ENCODE measurements at regions not wholly inside any gene's neighbourhood (a gene's known extent, or its start where the extent isn't known, plus 50 kb on each side); places are given as distances from the start of the nearest gene placed in this dataset.

DNA sequence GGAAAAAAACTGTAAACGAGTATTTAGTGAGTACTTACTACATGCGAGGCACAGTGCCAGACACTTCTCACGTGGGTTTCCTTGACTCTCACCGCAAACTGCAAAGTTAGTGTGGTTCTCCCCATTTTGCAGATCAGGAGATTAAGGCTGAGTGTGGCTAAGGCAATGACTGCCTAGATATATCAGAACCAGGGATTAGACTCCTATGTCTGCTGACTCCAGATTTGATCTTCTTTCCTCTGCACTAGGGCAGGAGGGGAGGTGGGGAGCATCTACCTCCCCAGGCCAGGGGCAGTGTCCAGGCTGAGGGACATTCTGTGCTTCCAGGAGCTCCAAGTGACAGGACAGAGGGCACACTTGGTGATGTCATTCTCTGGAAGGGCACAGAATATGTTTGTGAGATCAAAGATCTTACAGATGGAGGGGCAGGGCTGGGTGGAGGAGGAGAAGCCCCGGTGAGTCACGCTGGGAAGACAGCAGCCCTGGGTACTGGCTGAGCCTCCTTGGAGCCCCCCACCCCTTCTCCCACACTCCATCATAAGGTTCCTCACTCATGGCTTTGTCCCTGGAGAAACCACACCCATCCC lies 92.4 kb downstream of the RHOB start (continued):
- TF ChIP-seq FOSL1 (IDR thresholded peaks at IDR 0.05; ENCODE audit: insufficient read depth, low read depth, low read length) (no peak), TEAD4 (IDR thresholded peaks at IDR 0.05; ENCODE audit: low read depth, low read length) (no peak), CEBPB (IDR thresholded peaks at IDR 0.05; ENCODE audit: low read depth, low read length) (no peak), SIRT6 (IDR thresholded peaks at IDR 0.05; ENCODE audit: low read length) (no peak), HDAC6 (IDR thresholded peaks at IDR 0.05; ENCODE audit: low read depth, low read length) (no peak), RNF2 (IDR thresholded peaks at IDR 0.05; ENCODE audit: borderline replicate concordance, low read depth, low read length, missing control alignments, poor library complexity, severe bottlenecking) (no peak)
